Fibroblast of lung (primary cell): ENCODE measurements at regions not wholly inside any gene's neighbourhood (a gene's known extent, or its start where the extent isn't known, plus 50 kb on each side); places are given as distances from the start of the nearest gene placed in this dataset.
"Not testable (repeated sequence)": the region's sequence is repeated elsewhere in the genome, so short reads cannot be mapped to it uniquely, and the experiment has no call there.

Experiments used
- CTCF ChIP-seq, 2 donors: IDR thresholded peaks in 1 of 2; conservative IDR thresholded peaks in 1 of 2; 1 replicate in 1 of 2; 2 replicates in 1 of 2; pipeline ENCODE4 v1.5.1; 2011 to 2012; ENCODE audit warnings: low read length in 2 of 2, control low read depth in 1 of 2, inconsistent platforms in 1 of 2, low read depth in 1 of 2, mild to moderate bottlenecking in 1 of 2
- EZH2 ChIP-seq: IDR thresholded peaks from 2 replicates; pipeline ENCODE4 v1.5.1; 2012; ENCODE audit warnings: low read length, control low read depth, mild to moderate bottlenecking; ENCODE audit errors: missing control alignments

DNA sequence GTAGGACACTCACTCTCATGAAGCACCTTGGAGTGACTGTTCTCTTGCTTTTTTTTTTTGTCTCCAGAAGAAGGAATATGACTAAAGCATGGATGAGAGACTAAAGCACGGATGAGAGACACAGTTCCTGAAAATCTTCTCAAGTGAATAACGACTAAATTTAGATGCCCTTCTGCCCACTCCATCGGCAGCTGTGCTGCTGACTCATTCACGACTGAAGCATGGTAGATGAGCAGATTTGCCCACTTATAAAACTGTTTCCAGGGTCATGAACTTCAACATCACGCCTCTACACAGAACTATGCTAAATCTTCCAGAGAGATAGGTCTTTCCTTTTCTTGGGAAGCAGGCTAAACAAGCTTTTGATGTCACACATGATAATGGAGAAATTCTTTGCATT, 738.0 kb downstream of the CDY1 start:
- TF ChIP-seq CTCF (conservative IDR thresholded peaks at IDR 0.05 in 1 of 2, IDR thresholded peaks at IDR 0.05 in 1 of 2; ENCODE audit: low read depth in 1 of 2, low read length in 2 of 2); EZH2: not testable (repeated sequence)
